ENCODE measurements at regions not wholly inside any gene's neighbourhood (a gene's known extent, or its start where the extent isn't known, plus 50 kb on each side); places are given as distances from the start of the nearest gene placed in this dataset.

DNA sequence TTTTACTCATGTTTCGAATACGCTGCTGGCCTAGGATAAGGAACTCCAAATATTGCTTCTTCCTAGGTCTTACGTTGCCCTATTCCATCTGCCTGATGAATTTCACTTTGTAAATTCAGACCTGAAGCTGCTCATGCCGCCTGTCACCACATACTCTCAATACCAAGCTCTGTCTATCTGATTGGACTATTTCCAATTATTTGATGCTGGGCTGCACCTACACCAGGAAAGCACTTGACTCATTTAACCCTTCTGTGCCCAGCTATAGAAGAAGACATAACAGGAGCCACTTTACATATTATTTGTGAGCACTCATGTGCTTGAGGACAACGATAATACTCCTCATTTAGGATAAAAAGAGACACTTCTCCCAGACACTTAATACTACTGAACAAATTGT is 1293.9 kb upstream of the LRRTM1 start:
- H3K4me3 ChIP-seq: no peak overlapping the region
- H3K9me3 ChIP-seq: no peaks in the 10 kb centered on the region
- no peaks in the 10 kb centered on the region for H3K27me3 ChIP-seq
- 70 to 81% methylated on average over 5 of the region's 5 CpGs for WGBS, 2 donors
- intact Hi-C loops (cut with DNase I; ENCODE audit: low total_unique reads): no loop called here
- no peak for TF ChIP-seq CTCF (IDR thresholded peaks at IDR 0.05)
- TF ChIP-seq POLR2A (IDR thresholded peaks at IDR 0.05): no peak
- no peak overlapping the region for H3K27ac ChIP-seq
- no peaks in the 10 kb centered on the region for H3K4me1 ChIP-seq
- no peak for DNase-seq
- no peaks in the 10 kb centered on the region for H3K36me3 ChIP-seq (ENCODE audit: low read depth, missing control alignments)

- Histone ChIP-seq H3K27me3 (no peaks in the 10 kb centered on the region), H3K9me3 (no peaks in the 10 kb centered on the region), H3K4me3 (no peak overlapping the region), H3K27ac (no peak overlapping the region), H3K36me3 (ENCODE audit: low read depth, missing control alignments) (no peaks in the 10 kb centered on the region), H3K4me1 (no peaks in the 10 kb centered on the region)
- DNase-seq: no peak
- intact Hi-C loops (cut with DNase I; ENCODE audit: low total_unique reads): no loop called here
- TF ChIP-seq POLR2A (IDR thresholded peaks at IDR 0.05) (no peak), CTCF (IDR thresholded peaks at IDR 0.05) (no peak)
- 74 to 89% methylated on average over 2 of the region's 2 CpGs for WGBS, 2 donors
Observed at GRCh38 chr2:81589406-81589805, 1284.9 kb upstream of the LRRTM1 start.

DNA sequence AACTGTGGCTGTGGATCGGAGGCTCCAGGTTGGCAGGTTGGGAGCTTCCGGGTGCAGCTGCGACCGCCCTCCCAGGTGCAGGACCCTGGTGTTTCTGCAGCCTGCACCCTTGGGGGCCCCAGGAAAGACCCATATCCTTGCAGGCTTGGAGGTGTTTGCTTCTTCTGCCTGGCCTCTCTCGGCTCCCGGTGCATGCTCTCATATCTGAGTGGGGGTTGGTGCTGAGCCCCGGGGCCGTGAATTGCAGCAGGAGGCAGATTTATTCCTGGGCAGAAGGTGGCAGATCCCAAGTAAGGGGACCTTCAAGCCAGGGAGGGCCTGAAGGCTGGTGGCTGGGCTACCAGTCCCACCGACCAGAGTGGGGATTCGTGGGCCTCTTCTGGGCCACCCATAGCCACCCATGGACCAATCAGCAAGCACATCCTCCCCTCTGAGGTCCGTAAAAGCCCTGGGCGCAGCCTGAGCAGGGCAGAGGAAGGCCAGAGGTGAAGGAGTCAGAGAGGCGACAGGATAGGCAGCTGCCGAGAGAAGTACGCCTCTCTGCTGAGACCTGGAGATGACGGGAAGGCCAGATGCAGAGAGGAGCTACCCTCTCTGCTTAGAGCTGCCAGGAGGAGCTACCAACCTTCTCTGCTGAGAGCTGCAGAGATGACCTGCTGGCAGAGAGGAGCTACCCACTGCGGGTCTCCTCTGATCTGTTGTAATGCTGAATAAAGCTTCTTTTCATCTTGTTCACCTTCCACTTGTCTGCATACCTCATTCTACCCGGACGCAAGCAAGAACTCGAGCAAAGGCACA is 1279.0 kb upstream of the LRRTM1 start:
- intact Hi-C loops (cut with DNase I; ENCODE audit: low total_unique reads): no loop called here
- 65 to 68% methylated on average over 8 to 20 of the region's 20 CpGs for WGBS, 2 donors
- no peak for DNase-seq
- TF ChIP-seq CTCF (IDR thresholded peaks at IDR 0.05): no peak
- TF ChIP-seq POLR2A (IDR thresholded peaks at IDR 0.05): no peak
- Histone ChIP-seq H3K4me1 (no peaks in the 10 kb centered on the region), H3K27me3 (no peaks in the 10 kb centered on the region), H3K27ac (no peak overlapping the region), H3K4me3 (no peak overlapping the region), H3K36me3 (ENCODE audit: low read depth, missing control alignments) (no peaks in the 10 kb centered on the region), H3K9me3 (no peaks in the 10 kb centered on the region)

- Histone ChIP-seq H3K4me3 (no peak overlapping the region), H3K4me1 (no peaks in the 10 kb centered on the region), H3K9me3 (no peaks in the 10 kb centered on the region), H3K27ac (no peak overlapping the region), H3K27me3 (no peaks in the 10 kb centered on the region), H3K36me3 (ENCODE audit: low read depth, missing control alignments) (no peaks in the 10 kb centered on the region)
- WGBS, 2 donors: 71 to 77% methylated on average over 2 of the region's 2 CpGs
- no peak for TF ChIP-seq POLR2A (IDR thresholded peaks at IDR 0.05)
- intact Hi-C loops (cut with DNase I; ENCODE audit: low total_unique reads): no loop called here
- no peak for DNase-seq
Observed at GRCh38 chr2:81576713-81577112, 1272.2 kb upstream of the LRRTM1 start.

GRCh38 chr2:81551040-81551634 is 1246.6 kb upstream of the LRRTM1 start:
- WGBS, 2 donors: 86 to 91% methylated on average over 3 of the region's 3 CpGs
- DNase-seq: no peak
- H3K9me3 ChIP-seq: no peaks in the 10 kb centered on the region
- H3K4me1 ChIP-seq: no peaks in the 10 kb centered on the region
- TF ChIP-seq POLR2A (IDR thresholded peaks at IDR 0.05) (no peak), CTCF (IDR thresholded peaks at IDR 0.05) (no peak)
- no peaks in the 10 kb centered on the region for H3K27me3 ChIP-seq
- no peak overlapping the region for H3K4me3 ChIP-seq
- no peak overlapping the region for H3K27ac ChIP-seq
- intact Hi-C loops (cut with DNase I; ENCODE audit: low total_unique reads): no loop called here
- H3K36me3 ChIP-seq (ENCODE audit: low read depth, missing control alignments): no peaks in the 10 kb centered on the region

Measured in testis (tissue), 2 donors.